GM13976 (cell line): ENCODE measurements at regions not wholly inside any gene's neighbourhood (a gene's known extent, or its start where the extent isn't known, plus 50 kb on each side); places are given as distances from the start of the nearest gene placed in this dataset.

Experiments
- DNase-seq: peaks from one replicate; pipeline ENCODE4 v3.0.0; 2012; ENCODE audit warnings: low spot score
- CTCF ChIP-seq: IDR thresholded peaks from 2 replicates; pipeline ENCODE4 v1.5.1; 2012; ENCODE audit warnings: borderline replicate concordance, mild to moderate bottlenecking; ENCODE audit not compliant: insufficient read depth; ENCODE audit errors: extremely low read depth, missing control alignments, control extremely low read depth
- in situ Hi-C: fragments of 300-500 bp; cut with MboI; formaldehyde crosslinking; loops from one replicate; pipeline ENCODE4 v1.12.0; 2022; ENCODE audit warnings: low sequenced_read_pairs, mixed read lengths, inconsistent platforms; ENCODE audit not compliant: unreplicated experiment

GRCh38 chr2:193112986-193113385 lies 918.3 kb upstream of the TMEFF2 start:
- no peak for TF ChIP-seq CTCF
- in situ Hi-C loops: no loop called here
- DNase-seq: no peak

GRCh38 chr2:193103064-193103463 lies 908.3 kb upstream of the TMEFF2 start:
- in situ Hi-C loops: no loop called here
- no peak for TF ChIP-seq CTCF
- no peak for DNase-seq

- in situ Hi-C loops: no loop called here
- no peak for DNase-seq
- no peak for TF ChIP-seq CTCF
Observed at GRCh38 chr2:193101591-193101990, 906.9 kb upstream of the TMEFF2 start.

GRCh38 chr2:193088026-193088425 lies 893.3 kb upstream of the TMEFF2 start:
- in situ Hi-C loops: no loop called here
- TF ChIP-seq CTCF: no peak
- no peak for DNase-seq

- in situ Hi-C loops: no loop called here
- no peak for DNase-seq
- no peak for TF ChIP-seq CTCF
Observed at GRCh38 chr2:193076995-193077394, 882.3 kb upstream of the TMEFF2 start.

GRCh38 chr2:193074933-193075332 lies 880.2 kb upstream of the TMEFF2 start:
- in situ Hi-C loops: no loop called here

More at GRCh38 chr2:193074933-193075332, 880.2 kb upstream of the TMEFF2 start:
- TF ChIP-seq CTCF: no peak
- no peak for DNase-seq
